ENCODE measurements at regions not wholly inside any gene's neighbourhood (a gene's known extent, or its start where the extent isn't known, plus 50 kb on each side); places are given as distances from the start of the nearest gene placed in this dataset.

DNA sequence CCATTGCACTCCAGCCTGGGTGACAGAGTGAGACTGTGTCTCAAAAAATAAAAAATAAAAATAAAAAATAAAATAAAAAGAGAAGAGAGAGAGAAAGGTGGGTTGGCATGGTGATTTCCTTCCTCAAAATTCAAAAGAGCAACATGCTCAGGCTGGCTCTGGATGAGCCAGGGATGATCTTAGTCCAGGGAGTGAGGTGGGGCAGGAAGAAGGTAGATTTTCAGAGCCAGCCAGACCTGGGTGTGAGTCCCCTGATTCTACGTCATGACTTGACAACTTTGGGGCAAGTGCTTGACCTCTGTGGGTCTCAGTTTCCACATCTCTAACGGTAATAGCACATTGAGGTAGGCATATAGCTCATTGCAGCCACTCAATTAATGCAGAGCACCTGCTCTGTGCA is 109.4 kb upstream of the CTBP2 start:
- TF ChIP-seq, protein P1, sequence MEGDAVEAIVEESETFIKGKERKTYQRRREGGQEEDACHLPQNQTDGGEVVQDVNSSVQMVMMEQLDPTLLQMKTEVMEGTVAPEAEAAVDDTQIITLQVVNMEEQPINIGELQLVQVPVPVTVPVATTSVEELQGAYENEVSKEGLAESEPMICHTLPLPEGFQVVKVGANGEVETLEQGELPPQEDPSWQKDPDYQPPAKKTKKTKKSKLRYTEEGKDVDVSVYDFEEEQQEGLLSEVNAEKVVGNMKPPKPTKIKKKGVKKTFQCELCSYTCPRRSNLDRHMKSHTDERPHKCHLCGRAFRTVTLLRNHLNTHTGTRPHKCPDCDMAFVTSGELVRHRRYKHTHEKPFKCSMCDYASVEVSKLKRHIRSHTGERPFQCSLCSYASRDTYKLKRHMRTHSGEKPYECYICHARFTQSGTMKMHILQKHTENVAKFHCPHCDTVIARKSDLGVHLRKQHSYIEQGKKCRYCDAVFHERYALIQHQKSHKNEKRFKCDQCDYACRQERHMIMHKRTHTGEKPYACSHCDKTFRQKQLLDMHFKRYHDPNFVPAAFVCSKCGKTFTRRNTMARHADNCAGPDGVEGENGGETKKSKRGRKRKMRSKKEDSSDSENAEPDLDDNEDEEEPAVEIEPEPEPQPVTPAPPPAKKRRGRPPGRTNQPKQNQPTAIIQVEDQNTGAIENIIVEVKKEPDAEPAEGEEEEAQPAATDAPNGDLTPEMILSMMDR (IDR thresholded peaks at IDR 0.05; ENCODE audit: extremely low read depth, insufficient read depth, missing control alignments) = no peak
- DNase-seq (ENCODE audit: low spot score) = no peak
- in situ Hi-C loops (cut with MboI; ENCODE audit: low pct_unique_long_range_greater_than_20kb, low sequenced_read_pairs, unreplicated experiment) = no loop called here

DNA sequence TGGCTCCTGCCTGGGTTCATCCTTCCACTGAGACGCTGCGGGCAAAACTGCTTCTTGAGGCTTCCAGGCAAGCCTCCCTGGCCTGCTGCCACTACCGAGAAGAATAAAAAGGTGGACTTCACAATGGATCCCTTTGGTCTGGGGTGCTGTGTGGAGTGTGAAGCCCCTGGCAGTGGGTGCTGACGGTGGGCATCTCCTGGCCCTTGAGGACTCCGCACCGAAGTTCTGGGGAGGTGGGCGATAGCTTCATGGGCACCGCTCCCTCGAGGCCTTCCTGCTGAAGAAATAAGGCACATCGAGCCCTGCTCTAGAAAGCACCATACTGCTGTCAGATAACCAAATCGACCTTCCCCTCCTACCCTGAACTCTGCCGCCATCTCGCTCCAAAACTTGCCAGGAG is 106.6 kb upstream of the CTBP2 start:
- DNase-seq (ENCODE audit: low spot score) = no peak
- TF ChIP-seq, protein P1 (IDR thresholded peaks at IDR 0.05; ENCODE audit: extremely low read depth, insufficient read depth, missing control alignments) = no peak
- in situ Hi-C loops (cut with MboI; ENCODE audit: low pct_unique_long_range_greater_than_20kb, low sequenced_read_pairs, unreplicated experiment) = no loop called here

DNA sequence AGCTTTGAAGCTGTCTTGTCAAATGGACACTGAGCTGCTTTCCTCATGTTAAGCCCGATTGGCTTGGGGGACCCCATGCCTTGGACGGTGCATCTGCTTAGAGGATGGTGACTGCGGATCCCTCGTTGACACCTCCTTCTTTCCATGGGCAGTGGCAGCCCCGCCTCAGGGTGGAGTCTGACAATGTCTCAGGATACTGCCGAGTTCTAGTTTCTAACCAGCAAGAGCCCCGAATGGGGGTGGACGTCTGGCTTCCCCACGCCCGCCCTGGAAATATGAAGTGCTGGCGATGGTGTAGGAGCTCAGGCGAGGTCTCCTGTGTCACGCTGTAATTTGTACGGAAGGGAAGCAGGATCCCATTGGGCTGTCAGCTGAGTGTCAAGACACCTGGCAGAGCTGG is 106.2 kb upstream of the CTBP2 start:
- no peak for DNase-seq (ENCODE audit: low spot score)
- in situ Hi-C loops (cut with MboI; ENCODE audit: low pct_unique_long_range_greater_than_20kb, low sequenced_read_pairs, unreplicated experiment) = no loop called here
- TF ChIP-seq, protein P1 (IDR thresholded peaks at IDR 0.05; ENCODE audit: extremely low read depth, insufficient read depth, missing control alignments) = no peak

DNA sequence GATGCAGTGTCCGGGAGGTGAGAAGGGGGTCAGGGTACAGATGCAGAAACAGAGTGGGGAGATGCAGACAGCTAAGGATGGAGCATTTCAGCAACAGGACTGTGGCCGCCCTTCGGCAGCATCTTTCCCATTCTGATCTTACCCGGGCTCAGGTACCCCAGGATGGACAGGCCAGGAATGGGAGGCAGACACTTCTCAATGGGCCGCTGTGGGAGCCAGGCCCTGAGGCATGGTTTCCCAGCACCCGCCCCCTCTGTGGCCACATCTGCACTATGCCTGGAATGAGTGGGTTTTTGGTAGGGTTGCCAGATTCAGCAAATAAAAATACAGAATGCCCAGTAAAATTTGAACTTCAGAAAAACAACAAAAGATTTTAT is 105.2 kb upstream of the CTBP2 start:
- TF ChIP-seq, protein P1 (IDR thresholded peaks at IDR 0.05; ENCODE audit: extremely low read depth, insufficient read depth, missing control alignments) = no peak
- no peak for DNase-seq (ENCODE audit: low spot score)
- in situ Hi-C loops (cut with MboI; ENCODE audit: low pct_unique_long_range_greater_than_20kb, low sequenced_read_pairs, unreplicated experiment) = no loop called here

DNA sequence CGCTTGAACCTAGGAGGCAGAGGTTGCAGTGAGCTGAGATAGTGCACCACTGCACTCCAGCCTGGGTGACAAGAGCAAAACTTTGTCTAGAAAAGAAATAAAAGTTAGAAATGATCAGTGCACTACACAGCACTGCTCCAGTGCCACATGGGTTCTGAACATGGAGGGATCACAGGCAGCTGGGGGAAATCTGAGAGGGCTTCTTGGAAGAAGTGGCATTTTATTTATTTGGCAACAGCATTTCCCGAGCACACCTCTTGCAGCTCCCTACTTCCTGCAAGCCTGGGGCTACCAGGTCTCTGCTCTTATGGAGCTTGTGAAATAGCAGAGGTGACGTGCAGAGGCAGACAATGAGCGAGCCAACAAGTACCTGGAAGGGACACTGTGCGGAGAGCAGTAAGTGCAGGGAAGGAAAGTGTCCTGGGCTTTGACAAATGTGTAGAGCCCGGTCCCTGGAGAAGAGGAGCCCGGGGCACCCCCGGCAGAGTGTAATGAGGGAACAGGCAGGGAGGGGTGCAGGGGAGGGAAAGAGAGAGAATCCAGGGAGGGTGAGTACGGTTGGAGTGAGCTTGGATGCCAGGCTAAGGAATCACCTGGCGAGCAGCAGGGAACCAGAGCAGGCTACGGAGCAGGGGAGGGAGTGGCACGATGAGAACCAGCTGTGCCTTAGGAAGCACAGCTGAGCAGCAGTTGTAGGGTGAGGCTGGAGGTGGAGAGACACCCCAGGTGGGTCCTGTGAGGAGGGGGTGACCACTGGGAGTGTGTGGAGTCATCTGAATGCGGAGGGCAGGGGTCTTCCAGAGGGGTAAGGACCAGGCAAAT is 104.6 kb upstream of the CTBP2 start:
- in situ Hi-C loops (cut with MboI; ENCODE audit: low pct_unique_long_range_greater_than_20kb, low sequenced_read_pairs, unreplicated experiment) = no loop called here
- TF ChIP-seq, protein P1 (IDR thresholded peaks at IDR 0.05; ENCODE audit: extremely low read depth, insufficient read depth, missing control alignments) = no peak
- DNase-seq (ENCODE audit: low spot score) = no peak

DNA sequence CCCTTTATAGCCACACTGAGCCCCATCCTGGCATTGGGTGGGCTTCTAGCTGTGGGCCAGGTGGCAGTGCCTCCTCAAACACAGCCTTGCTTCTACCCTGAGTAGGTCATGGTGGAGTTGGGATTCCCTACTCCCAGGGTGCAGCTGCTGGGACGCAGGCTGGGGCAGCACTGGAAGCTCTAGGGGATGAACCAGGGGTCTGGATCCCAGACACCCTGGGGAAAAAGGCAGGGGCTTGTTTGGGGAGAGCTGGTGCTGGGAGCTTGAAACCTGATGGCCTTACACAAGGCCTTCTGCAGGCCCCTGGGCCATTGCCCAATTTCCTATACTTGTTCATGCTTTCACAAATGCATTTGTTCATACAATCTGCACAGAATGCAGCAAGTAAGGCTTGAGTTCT is 103.7 kb upstream of the CTBP2 start:
- TF ChIP-seq, protein P1 (IDR thresholded peaks at IDR 0.05; ENCODE audit: extremely low read depth, insufficient read depth, missing control alignments) = no peak
- DNase-seq (ENCODE audit: low spot score) = no peak
- in situ Hi-C loops (cut with MboI; ENCODE audit: low pct_unique_long_range_greater_than_20kb, low sequenced_read_pairs, unreplicated experiment) = no loop called here
